ENCODE measurements at regions not wholly inside any gene's neighbourhood (a gene's known extent, or its start where the extent isn't known, plus 50 kb on each side); places are given as distances from the start of the nearest gene placed in this dataset.

DNA sequence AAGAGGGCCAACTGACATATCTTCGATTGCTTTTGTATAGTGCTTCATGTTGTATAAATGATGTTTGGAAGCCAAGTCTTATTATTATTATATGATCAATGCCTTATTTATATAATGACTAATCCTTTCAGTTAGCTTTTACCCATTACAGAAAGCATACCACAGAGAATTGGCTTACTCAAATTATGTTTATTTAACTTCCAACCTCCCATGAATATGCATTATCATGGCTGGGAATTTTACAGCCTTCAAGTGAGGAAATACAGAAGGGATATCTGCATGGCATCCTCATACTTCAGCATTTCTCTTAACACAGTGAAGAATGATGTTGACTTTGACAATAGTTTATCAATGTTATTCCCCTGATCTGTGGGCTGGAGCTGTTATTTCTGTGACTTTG is 225.9 kb upstream of the GAP43 start:
- TF ChIP-seq, protein P1, sequence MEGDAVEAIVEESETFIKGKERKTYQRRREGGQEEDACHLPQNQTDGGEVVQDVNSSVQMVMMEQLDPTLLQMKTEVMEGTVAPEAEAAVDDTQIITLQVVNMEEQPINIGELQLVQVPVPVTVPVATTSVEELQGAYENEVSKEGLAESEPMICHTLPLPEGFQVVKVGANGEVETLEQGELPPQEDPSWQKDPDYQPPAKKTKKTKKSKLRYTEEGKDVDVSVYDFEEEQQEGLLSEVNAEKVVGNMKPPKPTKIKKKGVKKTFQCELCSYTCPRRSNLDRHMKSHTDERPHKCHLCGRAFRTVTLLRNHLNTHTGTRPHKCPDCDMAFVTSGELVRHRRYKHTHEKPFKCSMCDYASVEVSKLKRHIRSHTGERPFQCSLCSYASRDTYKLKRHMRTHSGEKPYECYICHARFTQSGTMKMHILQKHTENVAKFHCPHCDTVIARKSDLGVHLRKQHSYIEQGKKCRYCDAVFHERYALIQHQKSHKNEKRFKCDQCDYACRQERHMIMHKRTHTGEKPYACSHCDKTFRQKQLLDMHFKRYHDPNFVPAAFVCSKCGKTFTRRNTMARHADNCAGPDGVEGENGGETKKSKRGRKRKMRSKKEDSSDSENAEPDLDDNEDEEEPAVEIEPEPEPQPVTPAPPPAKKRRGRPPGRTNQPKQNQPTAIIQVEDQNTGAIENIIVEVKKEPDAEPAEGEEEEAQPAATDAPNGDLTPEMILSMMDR (IDR thresholded peaks at IDR 0.05): no peak

DNA sequence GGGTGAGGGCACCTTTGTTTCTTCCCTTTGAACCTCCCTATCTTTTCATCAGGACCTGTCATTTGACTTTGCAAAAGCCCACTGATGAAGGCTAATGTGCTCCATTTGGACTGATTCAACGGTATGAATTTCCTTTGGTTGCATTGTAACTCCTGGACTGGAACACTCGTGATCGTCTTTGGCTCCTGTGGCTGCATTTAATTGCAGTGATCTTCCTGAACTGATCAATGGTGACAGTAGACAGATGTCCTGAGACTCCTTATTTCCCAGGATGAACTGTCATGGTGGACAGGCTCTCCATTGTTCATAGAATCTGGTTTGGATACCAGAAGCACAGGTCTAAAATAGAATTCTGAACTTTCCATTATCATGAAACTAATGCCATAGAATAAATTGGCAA is 224.8 kb upstream of the GAP43 start:
- TF ChIP-seq, protein P1 (IDR thresholded peaks at IDR 0.05): no peak

DNA sequence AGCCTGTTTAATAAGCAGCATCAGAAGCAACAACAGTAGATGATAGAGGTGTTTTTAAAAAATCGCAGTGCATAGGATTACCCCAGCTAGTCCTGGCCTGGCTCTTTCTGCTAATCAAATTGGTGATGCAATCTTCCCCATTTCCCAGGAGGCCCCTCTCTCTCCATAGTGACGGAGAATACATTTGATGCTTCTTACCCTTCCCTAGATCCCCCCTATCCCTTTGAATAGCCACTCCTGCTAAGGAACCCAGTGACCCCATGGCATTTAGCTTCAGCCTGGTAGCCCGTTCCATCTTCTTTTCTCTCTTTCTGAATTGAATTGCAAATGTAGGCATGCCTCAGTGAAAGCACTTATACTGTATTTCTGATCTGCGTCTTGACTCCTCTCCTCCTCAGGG is 223.6 kb upstream of the GAP43 start:
- TF ChIP-seq, protein P1 (IDR thresholded peaks at IDR 0.05): no peak

DNA sequence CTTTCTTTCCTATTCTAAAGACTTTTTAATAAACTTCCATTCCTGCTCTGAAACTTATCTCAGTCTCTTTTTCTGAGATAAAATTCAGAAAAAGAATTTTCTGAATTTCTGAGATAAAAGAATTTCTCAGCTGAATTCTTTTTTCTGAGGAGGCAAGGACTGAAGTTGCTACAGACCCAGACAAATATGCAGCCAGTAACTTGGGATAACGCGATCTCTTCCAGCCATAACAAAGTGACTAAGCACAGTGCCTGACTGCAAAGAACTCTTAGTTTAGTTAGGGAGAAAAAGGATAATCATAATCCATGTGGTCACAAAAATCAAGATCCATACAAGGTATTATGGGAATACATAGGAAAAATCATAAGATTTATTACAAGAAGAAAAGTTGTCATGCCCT is 222.0 kb upstream of the GAP43 start:
- TF ChIP-seq, protein P1 (IDR thresholded peaks at IDR 0.05): no peak

DNA sequence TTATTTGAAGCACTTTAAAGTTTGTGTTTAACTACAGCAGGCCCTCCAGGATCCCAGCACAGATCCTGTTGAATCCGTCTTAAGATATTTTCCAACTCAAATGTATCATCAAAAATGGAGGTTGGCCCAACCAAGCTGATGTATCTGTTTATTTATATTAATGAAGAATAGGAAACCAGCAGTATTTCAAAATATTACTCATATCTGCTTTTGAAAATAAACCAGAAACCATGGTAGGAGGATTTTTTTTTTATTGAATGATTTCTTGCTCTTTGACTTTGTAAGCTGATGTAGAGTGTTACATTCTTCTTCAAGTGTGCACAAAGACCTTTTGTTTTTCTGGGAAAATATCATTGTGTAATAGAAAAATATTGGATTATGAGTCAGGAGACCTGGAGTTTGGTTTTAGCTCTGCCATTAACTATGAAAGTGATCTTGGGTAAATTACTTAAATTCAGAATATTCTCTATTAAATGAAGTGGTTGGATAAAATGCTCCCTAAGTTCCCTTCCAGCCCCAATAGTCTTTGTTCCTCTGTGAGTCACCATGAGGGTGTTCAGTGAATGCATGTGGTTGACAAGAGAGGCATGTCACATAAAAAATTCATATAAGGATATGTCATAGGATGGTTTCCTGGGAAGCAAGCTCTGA is 221.3 kb upstream of the GAP43 start:
- TF ChIP-seq, protein P1 (IDR thresholded peaks at IDR 0.05): no peak

DNA sequence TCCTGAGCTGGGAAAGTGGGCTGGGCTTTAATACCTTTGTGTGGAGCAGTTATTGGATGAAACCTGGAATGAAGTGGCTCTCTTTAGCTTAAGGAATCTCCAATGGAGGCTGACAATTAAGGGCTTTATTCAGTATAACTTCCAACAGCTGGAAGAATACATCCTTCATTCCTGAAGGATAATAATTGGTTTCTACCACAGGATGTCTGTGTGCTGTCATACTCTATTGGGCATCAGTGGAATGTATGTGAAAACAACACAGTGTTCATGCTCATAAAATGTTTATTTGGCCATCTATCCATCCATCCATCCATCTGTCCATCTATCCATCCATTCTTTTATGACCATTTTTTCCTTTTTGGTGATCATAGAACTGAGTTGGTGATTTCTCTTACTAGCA is 220.7 kb upstream of the GAP43 start:
- TF ChIP-seq, protein P1 (IDR thresholded peaks at IDR 0.05): no peak

DNA sequence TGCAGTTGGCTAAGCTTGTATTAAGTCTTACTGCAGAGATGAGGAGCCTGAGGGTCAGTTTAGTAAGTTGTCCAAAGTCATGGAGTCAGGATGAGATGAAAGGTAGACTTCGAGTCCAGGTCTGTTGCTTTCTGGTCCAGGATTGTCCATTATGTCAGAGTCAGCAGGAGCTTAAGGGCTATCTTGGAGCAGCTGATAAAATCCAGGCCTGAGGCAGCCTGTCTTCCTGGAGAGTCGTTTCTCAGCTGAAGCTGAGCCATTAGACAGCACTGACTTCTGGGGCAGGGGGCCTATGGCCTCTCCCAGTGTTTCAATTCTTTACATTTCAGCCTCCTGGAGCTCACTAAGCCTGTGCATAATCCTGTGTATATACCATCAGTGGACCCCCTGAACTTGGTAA is 219.5 kb upstream of the GAP43 start:
- TF ChIP-seq, protein P1 (IDR thresholded peaks at IDR 0.05): no peak

DNA sequence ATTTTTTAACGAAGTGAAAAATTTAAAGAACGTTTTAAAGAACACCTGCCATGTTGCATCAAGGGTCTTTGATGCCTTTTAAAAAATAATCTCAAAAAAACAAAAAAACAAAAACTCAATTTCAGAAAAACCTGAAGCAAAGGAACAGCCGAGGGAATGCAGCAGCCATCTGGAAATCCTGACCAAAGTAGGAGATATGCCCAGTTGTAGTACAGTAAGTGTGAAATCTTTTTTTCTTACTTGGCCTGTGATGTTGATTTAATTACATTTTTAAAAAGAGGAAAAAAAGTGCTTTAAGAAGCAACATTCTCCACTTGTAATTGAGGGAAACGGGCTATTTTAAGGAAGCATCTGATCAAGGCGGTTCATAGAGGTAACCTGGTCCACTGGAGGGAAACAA is 213.7 kb upstream of the GAP43 start:
- TF ChIP-seq, protein P1 (IDR thresholded peaks at IDR 0.05): no peak
